HUDEP-2 (cell line): ENCODE measurements at regions not wholly inside any gene's neighbourhood (a gene's known extent, or its start where the extent isn't known, plus 50 kb on each side); places are given as distances from the start of the nearest gene placed in this dataset.

Experiments used
- DNase-seq, 76 experiments: peaks; one replicate each; lab custom pipeline; 2025; ENCODE audit not compliant: unreplicated experiment in 76 of 76; lab: John Stamatoyannopoulos, UW

- DNase-seq = no peak
Measured at GRCh38 chr3:16102187-16102561, 72.3 kb upstream of the GALNT15 start.

GRCh38 chr3:16102905-16103364 lies 71.5 kb upstream of the GALNT15 start:
- DNase-seq = no peak

DNA sequence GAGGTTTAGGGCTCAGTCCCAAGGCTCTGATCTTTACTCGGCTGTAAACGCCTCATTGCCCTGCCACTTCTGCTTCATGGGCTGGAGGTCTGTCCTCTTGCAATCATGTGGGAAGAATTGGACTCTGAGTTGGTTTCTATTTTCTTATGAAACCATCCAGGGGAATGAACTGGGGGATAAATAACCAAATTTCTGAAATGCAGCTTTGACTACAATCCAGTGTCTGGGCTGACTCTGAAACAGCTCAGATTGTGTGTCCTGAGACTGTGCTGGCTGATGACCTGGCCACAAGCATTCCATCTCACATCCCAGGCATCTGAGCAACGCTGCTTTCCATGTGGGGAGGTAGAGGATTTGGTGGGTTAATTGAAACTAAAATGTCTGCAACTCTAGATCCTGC lies 71.0 kb upstream of the GALNT15 start:
- no peak for DNase-seq

DNA sequence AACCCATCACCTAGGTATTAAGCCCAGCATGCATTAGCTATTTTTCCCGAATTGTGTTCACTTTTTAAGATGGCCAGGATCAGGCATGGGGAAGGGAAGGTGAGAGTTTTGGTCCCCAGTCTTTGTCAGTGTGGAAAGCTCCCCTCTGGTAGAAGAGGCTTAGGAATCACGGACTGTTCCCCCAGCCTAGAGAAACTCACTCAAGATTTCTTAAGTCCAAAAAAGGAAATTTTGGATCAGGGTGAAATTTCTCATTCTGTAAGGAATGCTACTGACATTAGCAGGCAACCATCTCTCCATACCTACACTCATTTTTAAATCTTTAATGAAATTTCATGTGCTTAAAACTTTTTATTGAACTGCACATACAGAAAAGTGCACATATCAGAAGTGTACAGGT lies 70.3 kb upstream of the GALNT15 start:
- no peak for DNase-seq

- no peak for DNase-seq
Measured at GRCh38 chr3:16106050-16106449, 68.4 kb upstream of the GALNT15 start.

DNA sequence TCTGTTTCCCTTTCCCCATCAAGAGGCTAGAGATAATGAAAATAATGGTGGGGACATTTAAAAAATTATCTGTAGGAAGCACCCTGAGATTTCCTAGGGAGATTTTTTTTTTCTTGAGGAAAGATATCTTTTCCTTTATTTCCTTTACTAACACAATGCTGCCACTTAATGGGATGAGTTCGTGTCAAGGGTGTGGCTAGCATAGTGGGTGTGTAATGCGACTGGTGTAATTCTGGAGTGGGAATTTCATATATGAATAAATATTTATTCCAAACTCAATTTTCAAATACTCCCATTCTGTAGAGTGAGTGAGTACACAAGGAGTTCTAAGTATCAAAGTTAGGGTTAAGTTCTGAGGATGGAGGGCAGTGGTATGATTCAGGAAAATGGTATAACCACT lies 66.1 kb upstream of the GALNT15 start:
- DNase-seq = no peak

DNA sequence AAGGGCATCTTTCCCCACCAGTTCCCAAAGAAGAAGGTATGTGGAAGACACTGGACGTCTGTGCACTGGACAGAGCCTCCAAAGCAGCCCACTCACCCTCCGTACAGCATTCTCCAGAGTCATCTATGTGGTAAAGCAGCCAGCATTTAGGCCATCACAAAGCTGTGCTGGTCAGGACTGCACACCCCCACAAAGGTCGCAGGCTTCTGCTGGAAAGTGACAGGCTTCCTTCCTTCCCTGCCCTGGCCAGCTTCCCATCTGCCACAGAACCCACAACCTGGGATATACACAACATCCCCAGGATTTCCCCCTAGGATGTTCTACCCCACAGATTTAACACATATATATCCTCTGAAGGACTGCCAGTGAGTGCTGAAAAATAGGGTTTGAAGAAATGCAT lies 64.6 kb upstream of the GALNT15 start:
- no peak for DNase-seq

DNA sequence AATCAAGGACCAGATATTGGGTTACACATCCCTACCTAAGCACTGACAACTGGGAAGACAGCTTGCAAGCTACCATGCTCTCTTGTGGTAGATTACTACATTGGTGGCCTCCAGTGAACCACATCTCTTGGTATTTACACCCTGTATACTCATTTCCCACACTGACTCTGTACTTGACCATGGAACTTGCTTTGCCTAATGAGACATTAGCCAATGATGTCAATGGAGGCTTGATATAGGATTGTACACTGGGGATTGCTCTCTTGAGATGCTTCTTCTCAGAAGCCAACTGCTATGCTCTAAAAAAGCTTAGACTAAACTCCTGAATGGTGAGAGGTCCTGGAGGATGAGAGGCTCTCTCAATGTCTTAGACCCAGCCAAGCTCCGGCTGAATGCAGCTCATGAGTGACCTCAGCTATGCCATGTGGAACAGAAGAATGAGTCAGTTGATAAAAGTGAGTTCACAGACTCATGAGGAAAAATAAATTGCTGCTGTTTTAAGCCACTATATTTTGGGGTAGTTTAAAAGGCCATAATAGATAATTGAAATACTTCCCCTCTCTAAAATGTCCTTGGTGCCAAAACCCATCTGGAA lies 61.5 kb upstream of the GALNT15 start:
- no peak for DNase-seq

GRCh38 chr3:16113704-16114103 lies 60.8 kb upstream of the GALNT15 start:
- no peak for DNase-seq

DNA sequence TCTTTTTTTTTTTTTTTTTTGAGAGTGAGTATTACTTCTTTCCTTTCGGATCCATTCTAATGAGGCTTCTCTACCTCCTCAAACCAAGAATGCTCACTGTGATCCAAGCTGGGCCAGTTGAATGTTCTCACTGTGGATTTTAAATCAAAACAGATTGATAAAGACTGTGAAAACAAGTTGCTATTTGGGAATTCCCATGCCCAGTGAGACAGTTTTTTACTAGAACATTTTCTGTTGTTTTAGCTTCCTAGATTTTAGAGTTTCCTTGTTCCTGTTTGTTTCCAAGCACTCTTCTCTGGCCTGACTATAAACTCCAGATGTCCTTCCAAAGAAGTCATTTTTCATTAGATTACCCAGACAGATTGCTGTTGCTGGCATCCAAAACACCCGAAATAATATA lies 60.1 kb upstream of the GALNT15 start:
- no peak for DNase-seq

DNA sequence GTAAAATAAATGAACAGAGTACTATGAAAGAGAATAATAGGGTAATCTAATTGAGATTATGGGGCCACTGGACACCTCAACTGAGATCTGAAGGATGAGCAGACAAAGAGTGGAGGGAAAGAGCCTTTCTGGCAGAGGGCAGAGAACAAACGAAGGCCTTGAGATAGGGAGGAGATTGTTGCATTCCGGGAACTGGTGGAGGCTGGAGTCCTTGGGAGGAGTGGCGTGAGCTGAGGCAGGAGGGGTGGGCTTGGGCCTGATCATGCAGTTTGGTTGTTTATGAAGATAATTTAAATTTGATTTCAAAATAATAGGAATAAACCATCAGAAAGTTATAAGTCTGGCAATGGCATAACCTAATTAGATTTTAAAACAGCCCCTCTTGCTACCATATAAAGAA lies 59.5 kb upstream of the GALNT15 start:
- DNase-seq = no peak

DNA sequence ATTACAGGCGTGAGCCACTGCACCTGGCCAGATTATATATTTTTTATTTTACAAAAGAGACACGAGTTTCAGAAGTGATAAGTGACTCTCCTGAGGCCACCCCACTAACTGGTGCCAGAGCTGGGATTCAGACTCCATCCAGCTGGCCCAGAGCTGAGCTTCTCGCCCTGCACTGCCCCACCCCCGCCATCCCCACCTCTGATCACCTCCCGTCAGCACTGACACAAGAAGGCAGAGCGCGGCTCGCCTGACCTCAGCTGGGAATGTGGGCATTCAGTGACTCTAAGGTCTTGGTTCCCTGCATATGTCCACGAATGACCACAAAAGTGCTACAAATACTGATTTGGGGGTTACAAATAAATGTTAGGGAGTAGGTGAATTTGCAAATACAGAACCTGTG lies 56.1 kb upstream of the GALNT15 start:
- no peak for DNase-seq

DNA sequence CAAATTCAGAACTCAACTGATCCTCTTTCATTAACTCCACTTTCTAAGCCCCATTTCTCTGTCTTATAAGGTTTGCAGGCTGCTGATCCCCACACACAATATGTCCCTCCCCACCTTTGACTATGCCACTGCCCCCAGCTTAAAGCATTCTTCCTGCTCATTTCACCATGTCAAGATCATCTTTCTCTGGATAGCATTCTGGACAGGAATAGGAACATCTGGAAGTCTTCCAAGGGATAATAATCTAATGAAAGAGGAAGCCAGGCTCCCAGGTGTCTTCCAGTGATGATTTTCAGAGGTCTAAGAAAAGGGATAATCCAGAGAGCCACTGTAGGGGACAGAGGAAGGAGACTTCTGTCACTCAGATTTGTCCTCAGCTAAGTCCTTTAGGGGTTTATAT lies 54.6 kb upstream of the GALNT15 start:
- no peak for DNase-seq

DNA sequence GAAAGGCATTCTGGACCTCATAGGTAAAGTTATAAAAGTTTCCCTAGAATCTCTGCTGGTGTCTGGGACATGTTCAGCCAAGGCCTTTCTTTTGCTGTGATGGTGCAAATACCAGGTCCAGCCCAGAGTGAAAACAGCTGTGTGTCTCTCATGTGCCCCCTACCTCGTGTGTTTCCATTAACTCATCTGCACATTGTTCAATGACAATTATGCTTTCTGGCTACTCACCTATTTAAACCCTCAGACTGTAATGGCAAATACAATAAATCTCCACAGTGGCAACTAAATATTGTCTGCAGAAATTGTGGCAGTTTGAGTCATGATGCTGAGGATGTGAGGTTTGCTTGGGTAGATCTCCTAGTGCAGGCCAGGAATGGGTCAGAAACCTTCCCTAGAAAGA lies 53.1 kb upstream of the GALNT15 start:
- DNase-seq = no peak

DNA sequence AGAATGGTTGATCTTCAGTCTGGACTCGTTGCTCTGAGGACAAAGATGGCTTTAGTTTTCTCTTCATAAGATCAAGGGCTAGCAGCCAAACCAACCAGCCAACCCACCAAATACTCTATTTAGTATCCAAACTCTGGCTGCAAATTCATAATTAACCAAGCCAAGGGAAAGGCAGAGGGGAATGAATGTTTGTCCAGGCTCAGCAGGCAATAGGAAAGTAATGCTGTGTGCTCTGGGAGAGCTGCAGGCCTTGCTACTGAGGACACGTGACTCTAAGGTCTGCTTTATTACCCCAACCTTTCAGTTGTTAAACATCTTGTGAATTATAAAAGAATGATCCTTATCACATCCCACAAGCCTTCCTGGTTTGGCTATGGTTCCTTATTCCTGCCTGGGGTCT lies 52.3 kb upstream of the GALNT15 start:
- DNase-seq = no peak

GRCh38 chr3:16122661-16123060 lies 51.8 kb upstream of the GALNT15 start:
- no peak for DNase-seq

DNA sequence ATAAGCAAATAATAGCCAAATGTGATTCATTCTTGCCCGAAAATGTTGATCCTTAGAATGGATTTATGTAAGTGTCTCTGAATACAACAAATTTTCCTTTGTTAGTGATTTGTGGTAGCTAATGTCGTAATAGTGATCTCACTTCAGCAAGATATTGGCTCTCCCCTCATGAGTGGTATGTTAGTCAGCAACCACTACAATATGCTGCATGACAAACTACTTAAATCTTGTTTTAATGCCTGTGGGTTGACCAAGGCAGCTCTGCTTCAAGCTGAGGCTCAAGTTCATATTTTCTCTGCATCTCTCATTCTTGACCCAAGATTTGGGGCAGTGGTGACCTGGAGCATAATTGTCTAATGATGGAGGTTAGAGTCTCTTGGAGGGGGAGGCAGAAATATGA lies 49.8 kb upstream of the GALNT15 start:
- no peak for DNase-seq
